Mucosa of gallbladder (tissue), 1 donor: ENCODE measurements at regions not wholly inside any gene's neighbourhood (a gene's known extent, or its start where the extent isn't known, plus 50 kb on each side); places are given as distances from the start of the nearest gene placed in this dataset.
A peak's percentile ranks its signal among the peaks of the same experiment; 100 is the strongest.

Experiments
- DNase-seq: peaks from one replicate; pipeline ENCODE4 v3.0.0-alpha.2; 2020; ENCODE audit warnings: low spot score
- donor health status: DM: no; HTN: no; CAD: no.

DNA sequence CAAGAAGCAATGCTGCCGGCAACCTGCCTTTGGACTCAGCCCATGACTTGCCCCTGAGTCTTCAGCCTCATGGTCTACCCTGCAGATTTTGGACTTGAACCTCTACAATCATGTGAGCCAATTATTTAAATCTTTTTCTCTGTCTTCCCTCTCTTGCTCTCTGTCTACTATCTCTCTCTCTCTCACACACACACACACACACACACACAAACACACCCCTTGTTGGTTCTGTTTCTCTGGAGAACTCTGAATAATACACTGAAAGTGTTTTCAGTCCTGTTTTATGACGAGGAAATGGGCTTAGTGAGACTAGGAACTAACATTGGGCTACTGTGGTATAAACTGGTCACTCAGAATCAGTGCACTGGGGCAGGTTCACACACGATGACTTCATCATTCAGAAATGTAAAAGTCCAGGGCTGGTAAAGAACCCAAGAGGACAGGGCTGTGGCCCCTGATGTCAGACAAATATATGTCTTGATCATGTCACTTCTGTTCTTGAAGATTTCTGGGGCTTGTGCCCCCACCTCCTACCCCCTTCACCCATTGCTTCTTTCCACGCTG, 266.1 kb upstream of the SIX2 start:
- DNase-seq = peak; percentile 52

- DNase-seq = peak; percentile 65
These were observed 265.1 kb upstream of the SIX2 start for GRCh38 chr2:45274250-45274926.

DNA sequence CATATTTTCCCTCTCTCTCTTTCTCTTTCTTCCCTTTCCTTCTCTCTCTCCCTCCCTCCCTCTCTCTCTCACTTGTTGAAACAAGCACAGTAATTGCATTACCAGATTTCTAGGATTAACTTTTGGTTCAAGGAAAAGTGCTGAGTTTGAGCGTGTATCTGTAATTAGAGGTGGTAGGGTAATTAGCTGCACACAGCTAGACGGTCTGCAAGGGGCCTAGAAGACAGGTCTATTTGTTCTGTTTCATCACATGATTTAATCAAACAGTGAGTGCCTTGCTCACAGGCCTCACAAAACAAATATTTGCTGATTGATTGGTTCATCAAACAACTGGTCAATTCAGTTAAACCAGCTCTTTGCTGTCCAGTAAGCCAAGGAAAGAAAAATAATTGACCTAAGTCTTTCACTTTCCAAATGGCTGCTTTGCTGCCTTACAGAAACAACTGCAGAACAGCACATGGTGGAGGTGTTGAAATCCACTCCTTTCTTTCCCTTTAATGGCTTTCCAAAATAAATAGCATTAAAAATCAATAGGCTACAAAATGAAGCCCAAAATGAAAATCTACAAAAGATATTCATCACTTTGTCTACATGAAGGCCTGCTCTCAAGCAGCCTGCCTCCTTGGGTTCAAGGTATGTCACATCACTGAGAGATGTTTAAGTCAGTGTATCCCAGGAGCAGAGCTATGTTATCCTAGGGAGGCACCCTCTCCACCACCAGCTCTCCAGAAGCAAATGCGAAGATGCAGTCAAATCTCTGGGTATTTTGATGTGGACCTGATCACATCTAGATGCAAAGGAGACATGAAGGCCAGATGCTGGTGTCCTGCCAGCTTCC, 264.4 kb upstream of the SIX2 start:
- DNase-seq = peak; percentile 52

DNA sequence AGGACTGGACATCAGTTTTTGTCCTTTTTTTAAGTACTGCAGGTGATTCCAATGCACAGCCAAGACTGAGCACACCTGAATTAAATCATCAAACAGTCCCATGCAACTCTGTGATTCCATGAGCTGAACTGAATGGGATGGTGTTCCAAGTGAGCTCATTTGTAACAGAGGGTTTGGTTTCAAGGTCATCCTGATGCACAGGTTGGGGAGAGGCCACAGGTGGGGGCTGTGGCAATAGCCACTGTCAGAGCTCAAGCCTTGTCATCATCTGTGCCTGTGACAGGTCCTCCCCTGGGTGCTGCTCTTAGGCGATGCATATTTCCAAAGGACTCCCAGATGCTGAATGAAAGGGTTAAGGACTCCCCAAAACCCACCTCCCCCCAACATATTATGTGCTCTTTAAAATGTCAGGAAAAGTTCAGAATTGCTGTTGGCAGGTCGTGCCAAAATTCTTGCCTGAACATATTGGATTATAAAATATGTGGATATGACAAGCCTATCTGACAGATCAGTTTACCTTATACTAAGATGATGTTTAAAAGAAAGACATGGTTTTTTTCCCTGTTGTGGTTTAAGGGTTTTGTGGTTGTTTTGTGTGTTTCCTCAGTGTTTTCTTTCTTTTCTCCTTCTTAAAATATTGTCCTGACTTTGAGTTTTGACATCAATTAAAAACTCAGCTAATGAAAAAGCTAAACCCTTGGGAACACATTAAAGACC, 263.5 kb upstream of the SIX2 start:
- no peak for DNase-seq

GRCh38 chr2:45269149-45269793, 260.0 kb upstream of the SIX2 start:
- no peak for DNase-seq

GRCh38 chr2:45268631-45269030, 259.4 kb upstream of the SIX2 start:
- no peak for DNase-seq

DNA sequence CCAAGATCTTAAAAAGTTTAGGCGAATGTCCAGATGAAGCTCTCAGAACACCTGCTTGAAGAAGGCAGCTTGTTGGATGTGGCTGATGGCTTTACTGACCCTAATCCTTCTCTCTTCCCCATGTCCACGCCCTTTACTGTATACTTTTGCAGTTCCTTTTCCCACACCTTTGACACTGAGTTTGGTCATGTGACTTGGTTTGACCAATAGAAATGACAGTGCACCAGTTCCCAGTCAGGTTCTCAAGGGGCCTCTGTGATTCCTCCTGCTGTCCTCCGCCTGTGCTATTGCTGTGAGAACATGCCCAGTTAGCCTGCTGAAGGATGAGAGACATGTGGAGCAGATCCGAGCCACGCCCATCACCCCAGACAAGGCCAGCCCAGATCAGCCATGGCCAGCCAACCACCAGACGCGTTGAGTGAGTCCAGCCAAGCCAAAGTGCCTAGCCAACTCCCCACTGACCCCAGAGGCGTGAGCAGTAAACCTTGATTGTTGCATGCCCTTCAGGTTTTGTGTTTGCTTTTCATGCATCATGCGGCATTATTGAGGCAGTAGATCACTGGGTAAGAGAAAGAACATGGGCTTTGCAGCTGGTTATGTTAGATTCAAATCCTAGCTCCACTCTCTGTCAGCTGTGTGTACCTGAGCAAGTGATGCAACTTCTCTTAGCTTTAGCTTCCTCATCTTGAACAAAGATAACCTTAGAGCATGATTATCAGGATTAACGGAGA, 258.0 kb upstream of the SIX2 start:
- peak; percentile 37 for DNase-seq

DNA sequence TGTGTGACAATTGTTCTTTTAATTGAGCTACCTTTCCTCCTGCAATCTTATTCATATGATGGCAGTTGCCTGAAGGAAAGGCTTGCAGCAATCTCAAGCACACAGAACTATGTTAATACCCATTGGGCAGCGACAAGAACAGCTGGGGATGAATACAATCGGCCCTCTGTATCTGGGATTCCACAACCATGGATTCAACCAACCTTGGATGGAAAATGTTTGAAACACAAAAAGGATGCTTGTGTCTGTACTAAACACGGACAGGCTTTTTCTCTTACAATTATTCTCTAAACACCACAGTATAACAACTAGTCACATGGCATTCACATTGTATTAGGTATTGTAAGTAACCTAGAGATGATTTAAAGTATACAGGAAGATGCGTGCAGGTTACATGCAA, 256.1 kb upstream of the SIX2 start:
- no peak for DNase-seq

DNA sequence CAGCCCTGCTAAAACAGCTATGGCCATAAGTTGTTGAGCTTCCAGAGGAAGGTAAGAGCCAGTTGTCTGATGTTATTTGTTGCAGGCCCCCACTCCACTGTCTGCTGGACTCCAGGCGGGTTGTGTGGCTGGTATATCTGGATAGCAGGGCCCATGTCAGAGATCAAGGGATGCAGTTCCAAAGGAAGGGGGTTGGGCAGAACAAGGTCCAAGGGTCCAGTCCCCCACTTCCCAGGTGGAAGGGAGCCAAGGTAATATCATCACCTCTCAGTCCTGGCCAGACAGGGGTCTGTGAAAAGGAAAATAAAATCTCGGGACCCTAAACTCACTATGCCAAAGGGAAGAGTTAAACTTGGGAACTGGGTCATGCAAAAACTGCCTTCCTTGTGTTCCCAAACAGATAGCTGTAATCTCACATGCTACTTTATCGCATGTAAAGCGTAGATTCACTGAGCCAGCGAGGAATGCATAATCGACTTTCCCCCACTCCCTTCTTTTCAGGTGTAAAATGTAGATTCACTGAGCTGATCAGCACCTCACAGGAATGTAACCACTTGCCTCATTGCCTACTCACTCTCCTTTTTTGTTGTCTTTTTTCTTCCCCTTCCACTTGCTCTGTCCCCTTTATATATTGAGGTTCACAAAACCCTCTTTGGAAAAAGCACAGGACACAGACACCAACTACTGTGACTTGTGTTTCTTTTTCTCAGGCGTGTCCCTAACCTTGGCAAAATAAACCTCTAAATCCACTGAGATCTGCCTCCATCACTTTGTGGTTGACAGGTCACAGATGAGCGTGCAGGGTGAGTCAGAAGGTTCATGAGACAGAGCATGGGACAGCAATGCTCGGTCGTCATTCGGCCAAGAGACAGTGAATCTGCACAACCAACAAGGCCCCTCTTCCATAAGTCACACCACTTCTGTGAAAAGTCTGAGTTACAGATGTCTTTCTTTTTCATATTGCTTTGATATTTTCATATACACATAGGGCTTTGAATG, 255.3 kb upstream of the SIX2 start:
- no peak for DNase-seq

GRCh38 chr2:45263147-45263546, 253.9 kb upstream of the SIX2 start:
- no peak for DNase-seq

GRCh38 chr2:45261746-45262145, 252.5 kb upstream of the SIX2 start:
- no peak for DNase-seq

- no peak for DNase-seq
These were observed 251.7 kb upstream of the SIX2 start for GRCh38 chr2:45260946-45261345.

DNA sequence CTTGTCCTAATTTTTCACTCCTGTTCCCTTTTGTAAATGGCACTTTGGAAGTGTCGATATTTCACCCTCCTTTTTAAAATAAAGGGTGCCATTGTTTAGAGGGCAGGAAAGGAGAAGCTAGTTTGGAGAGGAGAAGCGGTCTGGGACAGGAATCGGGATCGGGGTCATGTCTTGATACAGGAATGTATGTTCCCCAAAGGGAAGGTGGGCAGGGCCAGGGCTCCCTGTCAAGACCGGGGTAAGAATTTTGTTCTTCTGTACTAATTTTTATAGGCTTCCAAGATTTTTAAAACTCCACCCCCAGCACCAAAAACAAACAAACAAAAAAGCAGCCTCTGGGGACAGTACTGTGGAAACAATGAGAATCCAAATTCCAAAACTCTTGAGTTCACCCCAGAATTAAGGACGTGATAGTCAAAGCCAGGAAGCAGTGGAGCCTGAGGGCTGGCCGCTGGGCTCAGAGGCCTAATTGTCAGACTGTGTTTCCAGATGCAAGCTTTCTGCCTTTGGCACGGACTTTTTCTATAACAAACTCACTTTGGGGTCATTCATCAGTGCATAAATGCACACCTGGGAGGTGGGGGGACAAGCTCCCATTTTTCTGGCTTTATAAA, 250.4 kb upstream of the SIX2 start:
- no peak for DNase-seq

GRCh38 chr2:45259138-45259537, 249.9 kb upstream of the SIX2 start:
- no peak for DNase-seq

GRCh38 chr2:45258311-45258710, 249.1 kb upstream of the SIX2 start:
- DNase-seq = no peak

- DNase-seq = no peak
These were observed 248.6 kb upstream of the SIX2 start for GRCh38 chr2:45257820-45258219.

- DNase-seq = no peak
These were observed 247.8 kb upstream of the SIX2 start for GRCh38 chr2:45256867-45257641.

DNA sequence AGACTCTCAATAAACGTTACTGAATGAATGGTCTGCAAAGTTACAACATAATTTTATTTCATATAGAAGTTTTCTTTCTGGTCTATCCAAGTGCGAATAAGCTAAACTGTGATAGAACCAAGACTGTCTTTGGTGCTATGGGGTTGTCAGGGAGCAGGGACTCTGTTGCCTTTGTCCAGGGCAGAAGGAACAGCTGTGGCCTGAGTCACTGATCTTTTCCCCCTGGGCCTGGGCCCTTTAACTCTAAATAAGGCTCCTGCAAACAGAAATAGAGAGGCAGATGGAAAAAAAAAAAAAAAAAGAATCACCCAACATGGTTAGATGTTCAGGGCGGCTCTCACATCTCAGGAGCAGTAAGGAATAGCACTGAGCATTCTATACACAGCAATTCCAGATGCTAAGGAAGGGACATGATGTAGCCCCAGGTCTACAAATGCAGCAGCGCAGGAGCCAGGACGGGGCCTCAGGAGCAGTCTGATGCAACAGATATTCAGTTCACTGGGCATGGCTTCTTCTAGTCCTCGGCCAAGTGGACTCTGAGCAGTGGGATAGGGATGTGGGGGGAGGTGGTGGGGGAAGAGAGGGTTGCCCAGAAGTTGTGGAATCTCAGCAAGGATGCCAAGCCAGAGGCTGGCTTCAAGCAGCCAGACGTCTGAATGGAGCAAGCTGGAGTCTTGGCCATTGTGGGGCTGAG, 247.1 kb upstream of the SIX2 start:
- no peak for DNase-seq
